DOHH2 (cell line): ENCODE measurements at regions not wholly inside any gene's neighbourhood (a gene's known extent, or its start where the extent isn't known, plus 50 kb on each side); places are given as distances from the start of the nearest gene placed in this dataset.

Experiments used
- EZH2phosphoT487 ChIP-seq: fragments of 200-600 bp; sonication (generic); IDR thresholded peaks from 2 replicates; pipeline ENCODE4 v1.6.1; 2017; ENCODE audit warnings: borderline replicate concordance, mild to moderate bottlenecking, antibody characterized with exemption, low read length, moderate library complexity, mixed read lengths
- TF ChIP-seq, protein P1 (sequence below): fragments of 200-600 bp; sonication (generic); IDR thresholded peaks from one replicate; pipeline ENCODE4 v1.5.1; 2014; ENCODE audit warnings: antibody characterized with exemption, mild to moderate bottlenecking, low read depth, low read length; ENCODE audit not compliant: poor library complexity, severe bottlenecking

GRCh38 chr12:94841904-94842610 is 161.4 kb downstream of the NDUFA12 start:
- TF ChIP-seq, protein P1, sequence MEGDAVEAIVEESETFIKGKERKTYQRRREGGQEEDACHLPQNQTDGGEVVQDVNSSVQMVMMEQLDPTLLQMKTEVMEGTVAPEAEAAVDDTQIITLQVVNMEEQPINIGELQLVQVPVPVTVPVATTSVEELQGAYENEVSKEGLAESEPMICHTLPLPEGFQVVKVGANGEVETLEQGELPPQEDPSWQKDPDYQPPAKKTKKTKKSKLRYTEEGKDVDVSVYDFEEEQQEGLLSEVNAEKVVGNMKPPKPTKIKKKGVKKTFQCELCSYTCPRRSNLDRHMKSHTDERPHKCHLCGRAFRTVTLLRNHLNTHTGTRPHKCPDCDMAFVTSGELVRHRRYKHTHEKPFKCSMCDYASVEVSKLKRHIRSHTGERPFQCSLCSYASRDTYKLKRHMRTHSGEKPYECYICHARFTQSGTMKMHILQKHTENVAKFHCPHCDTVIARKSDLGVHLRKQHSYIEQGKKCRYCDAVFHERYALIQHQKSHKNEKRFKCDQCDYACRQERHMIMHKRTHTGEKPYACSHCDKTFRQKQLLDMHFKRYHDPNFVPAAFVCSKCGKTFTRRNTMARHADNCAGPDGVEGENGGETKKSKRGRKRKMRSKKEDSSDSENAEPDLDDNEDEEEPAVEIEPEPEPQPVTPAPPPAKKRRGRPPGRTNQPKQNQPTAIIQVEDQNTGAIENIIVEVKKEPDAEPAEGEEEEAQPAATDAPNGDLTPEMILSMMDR: no peak
- TF ChIP-seq EZH2phosphoT487: no peak
